ENCODE measurements at regions not wholly inside any gene's neighbourhood (a gene's known extent, or its start where the extent isn't known, plus 50 kb on each side); places are given as distances from the start of the nearest gene placed in this dataset.

- no peak overlapping the region for H3K4me2 ChIP-seq (ENCODE audit: control insufficient read depth, extremely low read depth, insufficient read depth, low read depth, low read length)
- H3K4me1 ChIP-seq (ENCODE audit: control insufficient read depth, extremely low read depth, insufficient read depth, low read length) = no peaks in the 10 kb centered on the region
- H2AFZ ChIP-seq (ENCODE audit: control insufficient read depth, low read length) = no peak overlapping the region
- dilution Hi-C loops (cut with MboI; ENCODE audit: extremely low pct_ligation_motif_present, low sequenced_read_pairs) = no loop called here
- no peaks in the 10 kb centered on the region for H3K9me3 ChIP-seq (ENCODE audit: control insufficient read depth, low read depth, low read length)
- DNase-seq (ENCODE audit: low read depth, low spot score) (no peak), FAIRE-seq (no peak)
- H3K27me3 ChIP-seq (ENCODE audit: control insufficient read depth, extremely low read depth, insufficient read depth, low read length) = no peaks in the 10 kb centered on the region
- no peaks in the 10 kb centered on the region for H3K79me2 ChIP-seq (ENCODE audit: control insufficient read depth, insufficient read depth, low read length)
- no peaks in the 10 kb centered on the region for H3K36me3 ChIP-seq (ENCODE audit: control insufficient read depth in 2 of 2, extremely low read depth in 1 of 2, insufficient read depth in 2 of 2, low read length in 2 of 2)
- H3K4me3 ChIP-seq (ENCODE audit: control insufficient read depth in 2 of 3, extremely low read depth in 1 of 3, insufficient read depth in 2 of 3, low read depth in 1 of 3, low read length in 3 of 3) = no peak overlapping the region
- H4K20me1 ChIP-seq (ENCODE audit: control insufficient read depth, extremely low read depth, insufficient read depth, low read length) = no peaks in the 10 kb centered on the region
- H3K9me1 ChIP-seq (ENCODE audit: control insufficient read depth, extremely low read depth, insufficient read depth, low read length) = no peaks in the 10 kb centered on the region
- no peak overlapping the region for H3K9ac ChIP-seq (ENCODE audit: control insufficient read depth, extremely low read depth, insufficient read depth, low read length)
- TF ChIP-seq EZH2 (IDR thresholded peaks at IDR 0.05; ENCODE audit: low read length) (no peak), CTCF (optimal IDR thresholded peaks at IDR 0.05 in 1 of 3, IDR thresholded peaks at IDR 0.05 in 1 of 3, conservative IDR thresholded peaks at IDR 0.05 in 1 of 3; ENCODE audit: extremely low read depth in 1 of 3, insufficient read depth in 2 of 3, low read length in 3 of 3) (no peak)
- no peak overlapping the region for H3K27ac ChIP-seq (ENCODE audit: control insufficient read depth, insufficient read depth, low read length)
These were observed 50.8 kb upstream of the ASTN2 start for GRCh38 chr9:117465706-117466105.

- no peaks in the 10 kb centered on the region for H3K9me3 ChIP-seq (ENCODE audit: control insufficient read depth, low read depth, low read length)
- H3K4me3 ChIP-seq (ENCODE audit: control insufficient read depth in 2 of 3, extremely low read depth in 1 of 3, insufficient read depth in 2 of 3, low read depth in 1 of 3, low read length in 3 of 3) = no peak overlapping the region
- no peaks in the 10 kb centered on the region for H3K79me2 ChIP-seq (ENCODE audit: control insufficient read depth, insufficient read depth, low read length)
- no peaks in the 10 kb centered on the region for H3K36me3 ChIP-seq (ENCODE audit: control insufficient read depth in 2 of 2, extremely low read depth in 1 of 2, insufficient read depth in 2 of 2, low read length in 2 of 2)
- no peak overlapping the region for H3K4me2 ChIP-seq (ENCODE audit: control insufficient read depth, extremely low read depth, insufficient read depth, low read depth, low read length)
- no peaks in the 10 kb centered on the region for H3K27me3 ChIP-seq (ENCODE audit: control insufficient read depth, extremely low read depth, insufficient read depth, low read length)
- no peaks in the 10 kb centered on the region for H3K9me1 ChIP-seq (ENCODE audit: control insufficient read depth, extremely low read depth, insufficient read depth, low read length)
- H3K9ac ChIP-seq (ENCODE audit: control insufficient read depth, extremely low read depth, insufficient read depth, low read length) = no peak overlapping the region
- H3K4me1 ChIP-seq (ENCODE audit: control insufficient read depth, extremely low read depth, insufficient read depth, low read length) = no peaks in the 10 kb centered on the region
- no peak overlapping the region for H2AFZ ChIP-seq (ENCODE audit: control insufficient read depth, low read length)
- no peak for TF ChIP-seq CTCF (optimal IDR thresholded peaks at IDR 0.05 in 1 of 3, IDR thresholded peaks at IDR 0.05 in 1 of 3, conservative IDR thresholded peaks at IDR 0.05 in 1 of 3; ENCODE audit: extremely low read depth in 1 of 3, insufficient read depth in 2 of 3, low read length in 3 of 3)
- TF ChIP-seq EZH2 (IDR thresholded peaks at IDR 0.05; ENCODE audit: low read length) = no peak
- no peaks in the 10 kb centered on the region for H4K20me1 ChIP-seq (ENCODE audit: control insufficient read depth, extremely low read depth, insufficient read depth, low read length)
- FAIRE-seq (no peak), DNase-seq (ENCODE audit: low read depth, low spot score) (no peak)
- no peak overlapping the region for H3K27ac ChIP-seq (ENCODE audit: control insufficient read depth, insufficient read depth, low read length)
- dilution Hi-C loops (cut with MboI; ENCODE audit: extremely low pct_ligation_motif_present, low sequenced_read_pairs) = no loop called here
These were observed 50.2 kb upstream of the ASTN2 start for GRCh38 chr9:117464941-117465616.

All from keratinocyte (primary cell).